H9 (cell line): ENCODE measurements at regions not wholly inside any gene's neighbourhood (a gene's known extent, or its start where the extent isn't known, plus 50 kb on each side); places are given as distances from the start of the nearest gene placed in this dataset.

Source experiments
- DNase-seq: peaks from one replicate; pipeline ENCODE4 v3.0.0-alpha.2; 2017
- H2AFZ ChIP-seq: one replicate; pipeline ENCODE4 v1.6.1; 2013; ENCODE audit warnings: mild to moderate bottlenecking, low read length, control low read depth, moderate library complexity
- H2AK5ac ChIP-seq: 2 replicates; pipeline ENCODE4 v1.6.1; 2013; ENCODE audit warnings: low read length, control low read depth, mixed read lengths; ENCODE audit not compliant: insufficient read length
- H2BK120ac ChIP-seq: one replicate; pipeline ENCODE4 v1.6.1; 2013; ENCODE audit warnings: low read depth, mild to moderate bottlenecking, low read length, control low read depth, inconsistent platforms; ENCODE audit not compliant: poor library complexity, severe bottlenecking
- H2BK12ac ChIP-seq: 2 replicates; pipeline ENCODE4 v1.6.1; 2013; ENCODE audit warnings: low read length, control low read depth, mixed read lengths, low read depth; ENCODE audit not compliant: insufficient read length
- H2BK15ac ChIP-seq: 2 replicates; pipeline ENCODE4 v1.6.1; 2013; ENCODE audit warnings: low read depth, low read length, control low read depth
- H2BK20ac ChIP-seq: one replicate; pipeline ENCODE4 v1.6.1; 2013; ENCODE audit warnings: low read depth, mild to moderate bottlenecking, low read length, control low read depth, inconsistent platforms; ENCODE audit not compliant: poor library complexity, severe bottlenecking
- H2BK5ac ChIP-seq: 2 replicates; pipeline ENCODE4 v1.6.1; 2013; ENCODE audit warnings: low read length, control low read depth, mixed read lengths; ENCODE audit not compliant: insufficient read length
- H3K14ac ChIP-seq: 2 replicates; pipeline ENCODE4 v1.6.1; 2013; ENCODE audit warnings: low read length, control low read depth; ENCODE audit not compliant: insufficient read depth
- H3K18ac ChIP-seq: 2 replicates; pipeline ENCODE4 v1.6.1; 2013; ENCODE audit warnings: low read depth, mild to moderate bottlenecking, mixed read lengths, low read length, control low read depth; ENCODE audit not compliant: insufficient read length
- H3K23ac ChIP-seq: 2 replicates; pipeline ENCODE4 v1.6.1; 2013; ENCODE audit warnings: low read length, control low read depth, mixed read lengths, low read depth; ENCODE audit not compliant: insufficient read length
- H3K23me2 ChIP-seq: 2 replicates; pipeline ENCODE4 v1.6.1; 2013; ENCODE audit warnings: low read depth, mild to moderate bottlenecking, mixed read lengths, low read length, control low read depth; ENCODE audit not compliant: insufficient read length, poor library complexity, severe bottlenecking
- H3K27ac ChIP-seq: 2 replicates; pipeline ENCODE4 v1.5.1; 2013; ENCODE audit warnings: low read length, control low read depth, mixed read lengths, low read depth; ENCODE audit not compliant: insufficient read length
- H3K27me3 ChIP-seq: 2 replicates; pipeline ENCODE4 v1.6.1; 2013; ENCODE audit warnings: low read length, control low read depth, inconsistent platforms; ENCODE audit not compliant: insufficient read depth
- H3K4ac ChIP-seq: 2 replicates; pipeline ENCODE4 v1.6.1; 2013; ENCODE audit warnings: low read depth, mild to moderate bottlenecking, control low read depth, inconsistent platforms, low read length, moderate library complexity
- H3K4me1 ChIP-seq: 2 replicates; pipeline ENCODE4 v1.6.1; 2013; ENCODE audit warnings: low read length, control low read depth, inconsistent platforms; ENCODE audit not compliant: insufficient read depth
- H3K4me2 ChIP-seq: 2 replicates; pipeline ENCODE4 v1.6.1; 2013; ENCODE audit warnings: low read length, control low read depth, mixed read lengths; ENCODE audit not compliant: insufficient read length, insufficient read depth
- H3K56ac ChIP-seq: 2 replicates; pipeline ENCODE4 v1.6.1; 2013; ENCODE audit warnings: low read depth, mild to moderate bottlenecking, mixed read lengths, low read length, control low read depth; ENCODE audit not compliant: insufficient read length
- H3K79me1 ChIP-seq: 2 replicates; pipeline ENCODE4 v1.6.1; 2013; ENCODE audit warnings: low read depth, mild to moderate bottlenecking, moderate library complexity, low read length, control low read depth, inconsistent platforms; ENCODE audit not compliant: insufficient read depth, poor library complexity, severe bottlenecking
- H3K79me2 ChIP-seq: 2 replicates; pipeline ENCODE4 v1.6.1; 2013; ENCODE audit warnings: low read length, control low read depth, inconsistent platforms; ENCODE audit not compliant: insufficient read depth
- H3K9ac ChIP-seq: 2 replicates; pipeline ENCODE4 v1.6.1; 2013; ENCODE audit warnings: low read length, control low read depth, mixed read lengths; ENCODE audit not compliant: insufficient read length; ENCODE audit errors: extremely low read depth
- H3K9me3 ChIP-seq: one replicate; pipeline ENCODE4 v1.6.1; 2013; ENCODE audit warnings: low read depth, low read length, inconsistent platforms; ENCODE audit not compliant: control insufficient read depth
- H3T11ph ChIP-seq: one replicate; pipeline ENCODE4 v1.6.1; 2013; ENCODE audit warnings: mild to moderate bottlenecking, low read length, control low read depth, inconsistent platforms
- H4K20me1 ChIP-seq: one replicate; pipeline ENCODE4 v1.6.1; 2013; ENCODE audit not compliant: control insufficient read depth, insufficient read length, insufficient read depth
- H4K5ac ChIP-seq: 2 replicates; pipeline ENCODE4 v1.6.1; 2013; ENCODE audit warnings: low read depth, mild to moderate bottlenecking, mixed read lengths, low read length, control low read depth; ENCODE audit not compliant: insufficient read length
- H4K8ac ChIP-seq: replicated peaks from 2 replicates; pipeline ENCODE4 v1.6.1; 2013; ENCODE audit warnings: low read length, control low read depth, mixed read lengths, low read depth; ENCODE audit not compliant: insufficient read length
- H4K91ac ChIP-seq: 2 replicates; pipeline ENCODE4 v1.6.1; 2013; ENCODE audit warnings: low read depth, mild to moderate bottlenecking, moderate library complexity, mixed read lengths, low read length, control low read depth; ENCODE audit not compliant: insufficient read length
- H3K27ac Mint-ChIP-seq, 3 experiments: 2 replicates in 2 of 3; 3 replicates in 1 of 3; pipeline ENCODE4 v1.8.0; 2020 to 2021; ENCODE audit warnings: mixed read lengths in 3 of 3, mild to moderate bottlenecking in 1 of 3, moderate library complexity in 1 of 3
- H3K27me3 Mint-ChIP-seq: 2 replicates; pipeline ENCODE4 v1.8.0; 2021; ENCODE audit warnings: low read depth, mild to moderate bottlenecking, moderate library complexity, mixed read lengths
- H3K36me3 Mint-ChIP-seq, 3 experiments: 2 replicates in 2 of 3; 3 replicates in 1 of 3; pipeline ENCODE4 v1.8.0; 2020 to 2021; ENCODE audit warnings: low read depth in 3 of 3, mixed read lengths in 3 of 3; ENCODE audit not compliant: insufficient read depth in 1 of 3
- H3K4me1 Mint-ChIP-seq, 2 experiments: 2 replicates each; pipeline ENCODE4 v1.8.0; 2020; ENCODE audit warnings: mixed read lengths in 2 of 2
- H3K4me3 Mint-ChIP-seq, 2 experiments: 2 replicates in 1 of 2; 3 replicates in 1 of 2; pipeline ENCODE4 v1.8.0; 2020 to 2021; ENCODE audit warnings: mild to moderate bottlenecking in 2 of 2, mixed read lengths in 2 of 2, moderate library complexity in 1 of 2
- H3K9me3 Mint-ChIP-seq, 2 experiments: 2 replicates in 1 of 2; 3 replicates in 1 of 2; pipeline ENCODE4 v1.8.0; 2020; ENCODE audit warnings: mild to moderate bottlenecking in 2 of 2, mixed read lengths in 2 of 2, moderate library complexity in 1 of 2
- CTCF ChIP-seq: fragments of 200-600 bp; sonication (generic); conservative IDR thresholded peaks from 3 replicates; pipeline ENCODE4 v1.8.0; 2021; ENCODE audit warnings: antibody characterized with exemption, mild to moderate bottlenecking
- WGBS: extraction: QIAGEN DNeasy Blood & Tissue Kit; methylation state at CpG from one replicate; pipeline ENCODE4 v1.1.7; 2013; ENCODE audit warnings: missing lambda C conversion rate, low lambda C conversion rate, mixed read lengths; ENCODE audit not compliant: insufficient read length; ENCODE audit errors: extremely low coverage; 5-methylcytosine and 5-hydroxymethylcytosine counted together

- no peaks in the 10 kb centered on the region for H3K27me3 ChIP-seq
- H3K56ac ChIP-seq = no peak overlapping the region
- WGBS = no CpG with 5 or more reads among the region's 3 CpGs
- H2BK20ac ChIP-seq = no peak overlapping the region
- H2BK15ac ChIP-seq = no peak overlapping the region
- H2AK5ac ChIP-seq = no peak overlapping the region
- H2BK5ac ChIP-seq = no peak overlapping the region
- no peaks in the 10 kb centered on the region for H4K20me1 ChIP-seq
- H2AFZ ChIP-seq = no peak overlapping the region
- no peak for DNase-seq
- H3K9ac ChIP-seq = no peak overlapping the region
- no peak overlapping the region for H3K14ac ChIP-seq
- H2BK120ac ChIP-seq = no peak overlapping the region
- no peak overlapping the region for H4K8ac ChIP-seq
- no peak for TF ChIP-seq CTCF
- no peak overlapping the region for H3K4me2 ChIP-seq
- no peak overlapping the region for H2BK12ac ChIP-seq
- no peak overlapping the region for H3K23ac ChIP-seq
- H4K91ac ChIP-seq = no peak overlapping the region
- H3K36me3 Mint-ChIP-seq = peaks cover 7 to 11% (median 8%) of the 10 kb centered on the region in 3 experiments
- H3K4ac ChIP-seq = no peak overlapping the region
- no peaks in the 10 kb centered on the region for H3K4me1 Mint-ChIP-seq
- H3K27ac ChIP-seq = no peak overlapping the region
- H4K5ac ChIP-seq = no peak overlapping the region
- H3K79me1 ChIP-seq = no peaks in the 10 kb centered on the region
- no peaks in the 10 kb centered on the region for H3K79me2 ChIP-seq
- no peak overlapping the region for H3T11ph ChIP-seq
- no peak overlapping the region for H3K18ac ChIP-seq
- H3K9me3 ChIP-seq = peaks cover 4% of the 10 kb centered on the region
- H3K4me1 ChIP-seq = no peaks in the 10 kb centered on the region
- no peaks in the 10 kb centered on the region for H3K27me3 Mint-ChIP-seq
- H3K9me3 Mint-ChIP-seq = peaks cover 11% of the 10 kb centered on the region in 2 experiments
- no peak overlapping the region for H3K4me3 Mint-ChIP-seq
- no peak overlapping the region for H3K27ac Mint-ChIP-seq
- no peaks in the 10 kb centered on the region for H3K23me2 ChIP-seq
Measured at GRCh38 chr7:81399471-81399870, 370.4 kb downstream of the HGF start.
